ENCODE measurements at regions not wholly inside any gene's neighbourhood (a gene's known extent, or its start where the extent isn't known, plus 50 kb on each side); places are given as distances from the start of the nearest gene placed in this dataset.

DNA sequence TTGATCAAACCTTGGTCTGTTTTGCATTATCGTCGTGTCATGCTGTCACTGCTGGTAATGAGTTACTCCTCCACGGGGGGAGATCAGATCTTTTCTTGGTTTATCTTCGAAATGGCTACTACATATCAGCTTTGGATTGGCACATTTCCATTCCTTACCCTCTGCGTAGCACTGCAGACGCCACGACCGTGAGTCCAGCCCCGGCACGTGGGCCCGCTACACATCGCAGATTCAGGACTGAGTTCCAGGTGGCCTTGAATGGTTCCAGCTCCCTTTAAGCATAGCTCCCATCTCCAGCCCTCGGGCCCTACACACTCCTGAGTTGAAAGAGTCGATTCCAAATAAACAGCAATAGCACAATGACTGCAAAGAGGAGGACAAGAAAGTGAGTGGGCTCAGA lies 238.6 kb upstream of the PFKP start:
- Histone ChIP-seq H3K27ac (ENCODE audit: low read depth in 2 of 2, low read length in 2 of 2) (no peak overlapping the region), H3K9me3 (ENCODE audit: control insufficient read depth in 2 of 3, insufficient read depth in 1 of 3, low read length in 3 of 3) (peaks cover 0 to 8% (median 0%) of the 10 kb centered on the region in 3 donors), H3K36me3 (ENCODE audit: control insufficient read depth in 2 of 3, insufficient read depth in 3 of 3, low read length in 3 of 3) (no peaks in the 10 kb centered on the region), H3K9ac (ENCODE audit: low read length in 3 of 3) (no peak overlapping the region), H3K4me3 (ENCODE audit: low read length in 3 of 3) (no peak overlapping the region), H3K4me1 (ENCODE audit: control insufficient read depth in 2 of 3, insufficient read depth in 2 of 3, low read depth in 1 of 3, low read length in 3 of 3) (no peaks in the 10 kb centered on the region), H3K27me3 (ENCODE audit: control insufficient read depth, insufficient read depth, low read length) (no peaks in the 10 kb centered on the region)
- FAIRE-seq = no peak
- no peak for DNase-seq
- TF ChIP-seq, protein P1, sequence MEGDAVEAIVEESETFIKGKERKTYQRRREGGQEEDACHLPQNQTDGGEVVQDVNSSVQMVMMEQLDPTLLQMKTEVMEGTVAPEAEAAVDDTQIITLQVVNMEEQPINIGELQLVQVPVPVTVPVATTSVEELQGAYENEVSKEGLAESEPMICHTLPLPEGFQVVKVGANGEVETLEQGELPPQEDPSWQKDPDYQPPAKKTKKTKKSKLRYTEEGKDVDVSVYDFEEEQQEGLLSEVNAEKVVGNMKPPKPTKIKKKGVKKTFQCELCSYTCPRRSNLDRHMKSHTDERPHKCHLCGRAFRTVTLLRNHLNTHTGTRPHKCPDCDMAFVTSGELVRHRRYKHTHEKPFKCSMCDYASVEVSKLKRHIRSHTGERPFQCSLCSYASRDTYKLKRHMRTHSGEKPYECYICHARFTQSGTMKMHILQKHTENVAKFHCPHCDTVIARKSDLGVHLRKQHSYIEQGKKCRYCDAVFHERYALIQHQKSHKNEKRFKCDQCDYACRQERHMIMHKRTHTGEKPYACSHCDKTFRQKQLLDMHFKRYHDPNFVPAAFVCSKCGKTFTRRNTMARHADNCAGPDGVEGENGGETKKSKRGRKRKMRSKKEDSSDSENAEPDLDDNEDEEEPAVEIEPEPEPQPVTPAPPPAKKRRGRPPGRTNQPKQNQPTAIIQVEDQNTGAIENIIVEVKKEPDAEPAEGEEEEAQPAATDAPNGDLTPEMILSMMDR (IDR thresholded peaks at IDR 0.05; ENCODE audit: borderline replicate concordance, extremely low read depth, insufficient read depth) = no peak
- intact Hi-C loops (cut with DNase I) = no loop called here

- Histone ChIP-seq H3K4me1 (ENCODE audit: control insufficient read depth in 2 of 3, insufficient read depth in 2 of 3, low read depth in 1 of 3, low read length in 3 of 3) (no peaks in the 10 kb centered on the region), H3K27ac (ENCODE audit: low read depth in 2 of 2, low read length in 2 of 2) (no peak overlapping the region), H3K36me3 (ENCODE audit: control insufficient read depth in 2 of 3, insufficient read depth in 3 of 3, low read length in 3 of 3) (no peaks in the 10 kb centered on the region), H3K9me3 (ENCODE audit: control insufficient read depth in 2 of 3, insufficient read depth in 1 of 3, low read length in 3 of 3) (peaks cover 0 to 8% (median 0%) of the 10 kb centered on the region in 3 donors), H3K4me3 (ENCODE audit: low read length in 3 of 3) (no peak overlapping the region), H3K27me3 (ENCODE audit: control insufficient read depth, insufficient read depth, low read length) (no peaks in the 10 kb centered on the region), H3K9ac (ENCODE audit: low read length in 3 of 3) (no peak overlapping the region)
- FAIRE-seq = no peak
- TF ChIP-seq, protein P1 (IDR thresholded peaks at IDR 0.05; ENCODE audit: borderline replicate concordance, extremely low read depth, insufficient read depth) = no peak
- intact Hi-C loops (cut with DNase I) = no loop called here
- no peak for DNase-seq
Measured at GRCh38 chr10:2826675-2827074, 240.7 kb upstream of the PFKP start.

- intact Hi-C loops (cut with DNase I) = no loop called here
- no peaks in the 10 kb centered on the region for H3K4me1 ChIP-seq (ENCODE audit: control insufficient read depth in 2 of 3, insufficient read depth in 2 of 3, low read depth in 1 of 3, low read length in 3 of 3)
- no peaks in the 10 kb centered on the region for H3K36me3 ChIP-seq (ENCODE audit: control insufficient read depth in 2 of 3, insufficient read depth in 3 of 3, low read length in 3 of 3)
- peaks cover 0 to 8% (median 0%) of the 10 kb centered on the region in 3 donors for H3K9me3 ChIP-seq (ENCODE audit: control insufficient read depth in 2 of 3, insufficient read depth in 1 of 3, low read length in 3 of 3)
- TF ChIP-seq, protein P1 (IDR thresholded peaks at IDR 0.05; ENCODE audit: borderline replicate concordance, extremely low read depth, insufficient read depth) = no peak
- DNase-seq (no peak), FAIRE-seq (no peak)
- no peak overlapping the region for H3K27ac ChIP-seq (ENCODE audit: low read depth in 2 of 2, low read length in 2 of 2)
- no peaks in the 10 kb centered on the region for H3K27me3 ChIP-seq (ENCODE audit: control insufficient read depth, insufficient read depth, low read length)
- no peak overlapping the region for H3K4me3 ChIP-seq (ENCODE audit: low read length in 3 of 3)
- no peak overlapping the region for H3K9ac ChIP-seq (ENCODE audit: low read length in 3 of 3)
Measured at GRCh38 chr10:2825841-2826240, 241.5 kb upstream of the PFKP start.

DNA sequence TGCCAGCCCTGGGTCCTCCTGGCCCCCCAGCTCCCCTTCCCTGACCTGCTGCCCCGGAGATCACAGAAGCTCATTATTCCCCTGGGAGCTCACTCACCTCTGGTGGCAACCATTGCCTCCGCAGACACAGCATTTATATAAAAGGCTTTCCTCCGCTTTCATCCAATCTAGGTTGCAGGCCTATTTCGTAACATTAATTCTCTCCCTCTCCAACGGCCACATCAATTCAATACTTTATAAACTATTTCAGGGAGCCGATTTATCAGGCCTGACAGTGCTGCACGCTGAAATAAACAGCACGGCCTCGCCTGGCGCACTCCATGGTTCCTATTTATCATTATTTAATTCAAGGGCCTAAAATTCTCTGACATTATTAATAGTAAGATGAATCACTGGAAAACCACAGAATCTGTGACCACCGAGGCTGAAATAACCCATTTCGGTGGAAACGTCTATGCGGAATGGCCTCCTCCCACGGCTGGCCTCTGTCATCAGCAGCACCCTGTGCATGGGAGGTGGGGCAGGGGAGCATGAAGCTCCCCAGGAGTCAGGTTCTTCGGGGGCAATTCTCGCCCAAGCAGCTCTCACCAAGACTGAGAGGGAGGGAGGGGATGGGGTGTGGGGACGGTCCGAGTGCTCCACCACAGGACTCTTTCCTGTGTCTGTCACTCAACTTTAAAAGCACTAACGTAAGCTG lies 249.3 kb upstream of the PFKP start:
- Histone ChIP-seq H3K27ac (ENCODE audit: low read depth in 2 of 2, low read length in 2 of 2) (no peak overlapping the region), H3K4me1 (ENCODE audit: control insufficient read depth in 2 of 3, insufficient read depth in 2 of 3, low read depth in 1 of 3, low read length in 3 of 3) (no peaks in the 10 kb centered on the region), H3K9me3 (ENCODE audit: control insufficient read depth in 2 of 3, insufficient read depth in 1 of 3, low read length in 3 of 3) (no peaks in the 10 kb centered on the region), H3K36me3 (ENCODE audit: control insufficient read depth in 2 of 3, insufficient read depth in 3 of 3, low read length in 3 of 3) (no peaks in the 10 kb centered on the region), H3K27me3 (ENCODE audit: control insufficient read depth, insufficient read depth, low read length) (no peaks in the 10 kb centered on the region), H3K4me3 (ENCODE audit: low read length in 3 of 3) (no peak overlapping the region), H3K9ac (ENCODE audit: low read length in 3 of 3) (no peak overlapping the region)
- intact Hi-C loops (cut with DNase I) = no loop called here
- TF ChIP-seq, protein P1 (IDR thresholded peaks at IDR 0.05; ENCODE audit: borderline replicate concordance, extremely low read depth, insufficient read depth) = no peak
- DNase-seq = no peak
- FAIRE-seq = no peak

Measured in kidney (tissue), 13 donors.